ENCODE measurements at regions not wholly inside any gene's neighbourhood (a gene's known extent, or its start where the extent isn't known, plus 50 kb on each side); places are given as distances from the start of the nearest gene placed in this dataset.

GRCh38 chr10:6343305-6344010 is 140.7 kb downstream of the PFKFB3 start:
- no peaks in the 10 kb centered on the region for H4K20me1 ChIP-seq (ENCODE audit: insufficient read depth, low read length)
- no peaks in the 10 kb centered on the region for H3K9me2 ChIP-seq (ENCODE audit: insufficient read depth, low read length)
- peaks cover 6% of the 10 kb centered on the region; the same call in 1 of the 2 replicates for H3K9me3 ChIP-seq (ENCODE audit: low read length)
- DNase-seq (ENCODE audit: low spot score): no peak
- intact Hi-C loops (cut with micrococcal nuclease; ENCODE audit: unreplicated experiment): loop anchor here (10.0 kb wide), 1 partner anchor 689 kb away; no protein-coding TSS in a partner anchor
- no peak overlapping the region for H3K27ac ChIP-seq (ENCODE audit: low read depth, low read length, poor library complexity, severe bottlenecking)
- H3K4me3 ChIP-seq (ENCODE audit: low read depth, low read length, poor library complexity, severe bottlenecking): no peak overlapping the region
- H2AFZ ChIP-seq (ENCODE audit: low read length): no peak overlapping the region
- POLR2A ChIA-PET: interaction anchor here (0.6 to 1.2 kb wide), 3 partner anchors 23 to 176 kb away, joined by 3 to 4 read pairs (median 3); no protein-coding TSS in a partner anchor
- no peaks in the 10 kb centered on the region; the same call in 1 of the 2 replicates for H3K36me3 ChIP-seq (ENCODE audit: insufficient read depth, low read length)
- TF ChIP-seq EZH2phosphoT487 (IDR thresholded peaks at IDR 0.05; ENCODE audit: borderline replicate concordance, low read depth, low read length) (no peak), CTCF (conservative IDR thresholded peaks at IDR 0.05; ENCODE audit: low read length) (no peak)
- H3K4me1 ChIP-seq (ENCODE audit: insufficient read depth, low read length, poor library complexity, severe bottlenecking): peaks cover 47% of the 10 kb centered on the region
- BruUV-seq (replicated peaks): no TSS peak
- no peaks in the 10 kb centered on the region for H3K79me2 ChIP-seq (ENCODE audit: insufficient read depth, low read depth, low read length)
- CTCF ChIA-PET (ENCODE audit: unreplicated experiment): no interaction called here
- H3K4me2 ChIP-seq (ENCODE audit: low read length): no peak overlapping the region

- peaks cover 6% of the 10 kb centered on the region; the same call in 1 of the 2 replicates for H3K9me3 ChIP-seq (ENCODE audit: low read length)
- TF ChIP-seq EZH2phosphoT487 (IDR thresholded peaks at IDR 0.05; ENCODE audit: borderline replicate concordance, low read depth, low read length): no peak
- no peak overlapping the region for H3K4me2 ChIP-seq (ENCODE audit: low read length)
- ChIA-PET CTCF (ENCODE audit: unreplicated experiment) (no interaction called here), POLR2A (interaction anchor here (0.7 to 6.8 kb wide), 7 partner anchors 10 to 45 kb away, joined by 3 to 83 read pairs (median 30); no protein-coding TSS in a partner anchor)
- no peak overlapping the region for H2AFZ ChIP-seq (ENCODE audit: low read length)
- no peak overlapping the region for H3K27ac ChIP-seq (ENCODE audit: low read depth, low read length, poor library complexity, severe bottlenecking)
- H3K4me1 ChIP-seq (ENCODE audit: insufficient read depth, low read length, poor library complexity, severe bottlenecking): peaks cover 67% of the 10 kb centered on the region
- intact Hi-C loops (cut with micrococcal nuclease; ENCODE audit: unreplicated experiment): loop anchor here (10.0 kb wide), 1 partner anchor 691 kb away; no protein-coding TSS in a partner anchor
- H4K20me1 ChIP-seq (ENCODE audit: insufficient read depth, low read length): no peaks in the 10 kb centered on the region
- H3K4me3 ChIP-seq (ENCODE audit: low read depth, low read length, poor library complexity, severe bottlenecking): no peak overlapping the region
- no peaks in the 10 kb centered on the region for H3K9me2 ChIP-seq (ENCODE audit: insufficient read depth, low read length)
- no peak for DNase-seq (ENCODE audit: low spot score)
- no TSS peak for BruUV-seq (replicated peaks)
- H3K79me2 ChIP-seq (ENCODE audit: insufficient read depth, low read depth, low read length): no peaks in the 10 kb centered on the region
- H3K36me3 ChIP-seq (ENCODE audit: insufficient read depth, low read length): no peaks in the 10 kb centered on the region; the same call in 1 of the 2 replicates
These were observed 142.7 kb downstream of the PFKFB3 start for GRCh38 chr10:6345404-6345803.

GRCh38 chr10:6346631-6347030 is 143.9 kb downstream of the PFKFB3 start:
- no peaks in the 10 kb centered on the region for H3K79me2 ChIP-seq (ENCODE audit: insufficient read depth, low read depth, low read length)
- DNase-seq (ENCODE audit: low spot score): no peak
- no peaks in the 10 kb centered on the region; the same call in 1 of the 2 replicates for H3K36me3 ChIP-seq (ENCODE audit: insufficient read depth, low read length)
- no peak overlapping the region; the same call in 1 of the 2 replicates for H2AFZ ChIP-seq (ENCODE audit: low read length)
- no peaks in the 10 kb centered on the region for H4K20me1 ChIP-seq (ENCODE audit: insufficient read depth, low read length)
- no peaks in the 10 kb centered on the region for H3K9me2 ChIP-seq (ENCODE audit: insufficient read depth, low read length)
- BruUV-seq (replicated peaks): no TSS peak
- ChIA-PET POLR2A (interaction anchor here (0.6 to 6.8 kb wide), 17 partner anchors 11 to 644 kb away, joined by 3 to 83 read pairs (median 6); no protein-coding TSS in a partner anchor), CTCF (ENCODE audit: unreplicated experiment) (interaction anchor here (0.9 to 1.0 kb wide), 2 partner anchors 46 to 55 kb away, joined by 4 read pairs; no protein-coding TSS in a partner anchor)
- H3K4me1 ChIP-seq (ENCODE audit: insufficient read depth, low read length, poor library complexity, severe bottlenecking): peaks cover 79% of the 10 kb centered on the region
- H3K4me2 ChIP-seq (ENCODE audit: low read length): peak overlapping the region; percentile 81
- H3K4me3 ChIP-seq (ENCODE audit: low read depth, low read length, poor library complexity, severe bottlenecking): peak overlapping the region; percentile 65
- intact Hi-C loops (cut with micrococcal nuclease; ENCODE audit: unreplicated experiment): loop anchor here (10.0 kb wide), 1 partner anchor 692 kb away; no protein-coding TSS in a partner anchor
- TF ChIP-seq CTCF (conservative IDR thresholded peaks at IDR 0.05; ENCODE audit: low read length) (no peak), EZH2phosphoT487 (IDR thresholded peaks at IDR 0.05; ENCODE audit: borderline replicate concordance, low read depth, low read length) (no peak)
- H3K9me3 ChIP-seq (ENCODE audit: low read length): peaks cover 6% of the 10 kb centered on the region; the same call in 1 of the 2 replicates
- peak overlapping the region; percentile 97 for H3K27ac ChIP-seq (ENCODE audit: low read depth, low read length, poor library complexity, severe bottlenecking)
